Skeletal muscle tissue (tissue), 3 donors: ENCODE measurements at regions not wholly inside any gene's neighbourhood (a gene's known extent, or its start where the extent isn't known, plus 50 kb on each side); places are given as distances from the start of the nearest gene placed in this dataset.

Source experiments
- H3K27ac ChIP-seq: one replicate; pipeline ENCODE4 v1.7.0; 2013; ENCODE audit warnings: mild to moderate bottlenecking, low read depth, low read length, inconsistent platforms
- H3K27me3 ChIP-seq, 3 donors: one replicate each; pipeline ENCODE4 v1.7.0; 2013; ENCODE audit warnings: low read length in 3 of 3; ENCODE audit not compliant: control insufficient read depth in 3 of 3, insufficient read depth in 3 of 3
- H3K36me3 ChIP-seq, 3 donors: one replicate each; pipeline ENCODE4 v1.7.0; 2013; ENCODE audit warnings: low read length in 3 of 3; ENCODE audit not compliant: control insufficient read depth in 3 of 3, insufficient read depth in 3 of 3
- H3K4me1 ChIP-seq, 3 donors: one replicate each; pipeline ENCODE4 v1.7.0; 2013; ENCODE audit warnings: low read length in 3 of 3, mild to moderate bottlenecking in 3 of 3; ENCODE audit not compliant: control insufficient read depth in 3 of 3, insufficient read depth in 3 of 3
- H3K4me3 ChIP-seq, 3 donors: one replicate each; pipeline ENCODE4 v1.7.0; 2013; ENCODE audit warnings: low read length in 3 of 3
- H3K9ac ChIP-seq, 3 donors: one replicate each; pipeline ENCODE4 v1.7.0; 2013; ENCODE audit warnings: low read length in 3 of 3, mild to moderate bottlenecking in 3 of 3, moderate library complexity in 2 of 3, low read depth in 1 of 3
- H3K9me3 ChIP-seq, 3 donors: one replicate each; pipeline ENCODE4 v1.7.0; 2013; ENCODE audit warnings: low read length in 3 of 3; ENCODE audit not compliant: control insufficient read depth in 3 of 3
- donor health status: Osteomylitis.

DNA sequence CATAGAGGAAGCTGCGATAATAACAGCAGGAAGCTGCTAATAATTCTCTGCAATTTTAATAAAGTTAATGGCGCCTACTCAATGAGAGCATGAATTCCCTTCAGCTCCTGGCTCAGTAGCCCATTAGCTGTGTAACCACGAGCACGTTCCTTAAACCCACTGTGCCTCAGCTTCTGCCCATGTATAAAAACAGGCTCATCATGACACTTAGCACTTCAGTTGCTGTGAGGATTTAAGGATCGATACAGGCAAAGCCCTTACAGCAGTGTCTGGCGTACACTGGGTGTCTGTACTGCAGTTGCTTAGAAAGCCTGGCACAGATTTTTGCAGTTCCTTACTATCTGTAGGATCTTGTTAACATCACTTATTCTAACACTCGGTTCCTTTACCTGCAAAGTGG lies 673.4 kb upstream of the ARGLU1 start:
- H3K4me3 ChIP-seq: no peak overlapping the region
- H3K9me3 ChIP-seq: no peaks in the 10 kb centered on the region
- no peak overlapping the region for H3K27ac ChIP-seq
- H3K4me1 ChIP-seq: no peaks in the 10 kb centered on the region
- H3K27me3 ChIP-seq: no peaks in the 10 kb centered on the region
- H3K9ac ChIP-seq: no peak overlapping the region
- H3K36me3 ChIP-seq: no peaks in the 10 kb centered on the region

DNA sequence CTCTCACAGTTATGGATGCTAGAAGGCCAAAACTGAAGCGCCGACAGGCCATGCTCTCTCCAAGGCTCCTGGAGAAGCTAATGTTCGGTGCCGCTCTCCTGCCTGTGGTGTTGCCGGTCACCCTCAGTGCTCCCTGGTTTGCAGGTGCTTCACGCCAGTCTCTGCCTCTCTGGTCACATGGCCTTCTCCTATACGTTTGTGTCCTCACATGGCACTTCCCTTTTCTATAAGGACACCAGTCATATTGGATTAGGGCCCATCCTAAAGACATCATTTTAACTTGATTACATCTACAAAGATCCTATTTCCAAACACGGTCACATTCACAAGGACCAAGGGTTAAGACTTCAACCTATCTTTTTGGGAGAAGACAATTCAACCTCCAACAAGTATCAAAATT lies 671.3 kb upstream of the ARGLU1 start:
- H3K27me3 ChIP-seq: no peaks in the 10 kb centered on the region
- no peak overlapping the region for H3K27ac ChIP-seq
- no peak overlapping the region for H3K4me3 ChIP-seq
- no peaks in the 10 kb centered on the region for H3K36me3 ChIP-seq
- H3K9ac ChIP-seq: no peak overlapping the region
- H3K9me3 ChIP-seq: no peaks in the 10 kb centered on the region
- H3K4me1 ChIP-seq: no peaks in the 10 kb centered on the region

DNA sequence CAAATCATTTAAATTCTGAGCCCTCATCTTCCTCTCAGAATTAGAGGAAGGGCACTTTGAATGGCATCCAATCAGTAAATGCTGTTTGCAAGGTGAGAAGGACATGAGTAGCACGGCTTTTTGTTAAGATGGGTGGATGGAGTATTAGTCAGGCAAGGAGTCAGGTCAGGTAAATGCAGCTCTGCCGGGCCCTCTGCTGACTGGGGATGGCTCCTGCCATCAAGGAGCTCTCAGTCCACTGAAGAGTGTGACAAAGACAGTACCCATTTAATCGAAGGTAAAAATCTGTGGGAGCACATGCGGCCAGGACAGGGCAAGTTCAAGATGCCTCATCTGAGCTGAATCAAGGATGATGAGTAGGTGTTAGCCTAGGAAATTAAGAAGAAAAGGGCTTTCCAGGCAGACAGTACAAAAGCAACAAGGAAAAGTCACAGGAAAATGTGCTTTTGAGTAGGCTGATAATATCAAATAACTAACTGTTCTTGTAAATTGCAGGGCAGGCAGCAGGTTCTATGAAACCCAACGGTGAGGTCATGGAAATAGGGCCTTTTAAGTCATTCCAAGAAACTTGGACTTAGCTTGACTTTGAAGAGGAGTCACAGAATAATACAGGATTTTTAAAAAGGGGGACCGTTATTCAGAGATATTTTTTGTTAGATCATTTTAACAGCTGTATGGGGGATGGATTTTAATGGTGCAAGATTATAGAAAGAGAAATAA lies 670.5 kb upstream of the ARGLU1 start:
- H3K9ac ChIP-seq: no peak overlapping the region

DNA sequence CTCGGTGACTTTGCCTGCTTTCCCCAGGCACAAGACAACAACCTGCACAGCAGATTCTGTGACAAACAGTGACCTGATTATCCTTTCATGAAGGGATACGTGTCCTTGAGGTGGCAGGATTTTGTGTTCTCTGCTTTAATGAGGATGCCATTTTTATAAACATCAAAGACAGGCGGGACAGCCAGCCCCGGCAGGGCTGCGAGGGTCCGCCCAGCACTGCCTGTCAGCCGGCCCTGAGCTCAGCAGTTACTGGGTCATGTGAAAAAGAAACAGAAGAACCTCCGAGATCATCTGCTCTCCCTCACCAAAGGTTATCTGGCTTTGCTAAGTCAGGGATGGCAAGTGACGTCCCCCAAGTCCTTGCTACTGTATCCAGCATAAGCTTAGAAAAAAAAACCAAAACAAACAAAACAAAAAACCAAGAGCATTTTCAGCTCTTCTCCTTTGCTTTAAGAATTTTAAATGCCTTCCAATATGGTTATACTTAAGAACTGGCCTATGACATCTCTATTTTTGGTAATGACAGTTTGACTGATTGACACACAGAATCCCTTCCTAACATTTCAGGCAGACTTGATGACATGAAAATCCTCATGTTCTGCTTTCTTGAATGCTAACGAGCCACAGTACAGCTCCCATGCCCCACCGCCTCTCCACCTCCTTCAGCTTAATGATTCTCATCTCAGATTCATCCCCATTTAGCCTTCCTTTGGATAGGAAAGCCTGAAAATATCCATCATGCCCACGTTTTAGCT lies 666.6 kb upstream of the ARGLU1 start:
- no peak overlapping the region for H3K27ac ChIP-seq
- no peaks in the 10 kb centered on the region for H3K36me3 ChIP-seq
- no peak overlapping the region for H3K9ac ChIP-seq
- no peaks in the 10 kb centered on the region for H3K27me3 ChIP-seq
- H3K4me1 ChIP-seq: no peaks in the 10 kb centered on the region
- H3K4me3 ChIP-seq: no peak overlapping the region
- no peaks in the 10 kb centered on the region for H3K9me3 ChIP-seq

More for the DNA sequence above, 670.5 kb upstream of the ARGLU1 start:
- Histone ChIP-seq H3K36me3 (no peaks in the 10 kb centered on the region), H3K4me1 (no peaks in the 10 kb centered on the region), H3K27ac (no peak overlapping the region), H3K9me3 (no peaks in the 10 kb centered on the region), H3K4me3 (no peak overlapping the region), H3K27me3 (no peaks in the 10 kb centered on the region)

DNA sequence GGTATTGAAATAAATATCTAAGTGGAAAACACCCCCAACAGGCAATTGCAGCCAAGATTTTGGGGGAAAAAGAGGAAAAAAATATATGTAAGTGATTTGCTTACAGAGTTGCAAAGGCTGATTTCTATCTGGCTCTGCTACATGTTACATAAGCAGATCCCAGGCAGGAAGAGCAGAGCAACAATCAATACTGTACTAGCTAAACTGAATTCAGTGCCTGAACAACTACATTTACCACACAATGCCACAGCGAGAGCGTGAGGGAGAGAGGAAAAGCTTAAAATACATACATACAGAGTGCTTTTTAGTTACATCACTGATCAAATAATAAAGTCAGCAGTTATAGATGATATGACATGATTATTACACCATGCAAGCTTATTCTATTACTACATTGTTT lies 665.6 kb upstream of the ARGLU1 start:
- Histone ChIP-seq H3K27me3 (no peaks in the 10 kb centered on the region), H3K4me1 (no peaks in the 10 kb centered on the region), H3K9ac (no peak overlapping the region), H3K27ac (no peak overlapping the region), H3K4me3 (no peak overlapping the region), H3K36me3 (no peaks in the 10 kb centered on the region), H3K9me3 (no peaks in the 10 kb centered on the region)

DNA sequence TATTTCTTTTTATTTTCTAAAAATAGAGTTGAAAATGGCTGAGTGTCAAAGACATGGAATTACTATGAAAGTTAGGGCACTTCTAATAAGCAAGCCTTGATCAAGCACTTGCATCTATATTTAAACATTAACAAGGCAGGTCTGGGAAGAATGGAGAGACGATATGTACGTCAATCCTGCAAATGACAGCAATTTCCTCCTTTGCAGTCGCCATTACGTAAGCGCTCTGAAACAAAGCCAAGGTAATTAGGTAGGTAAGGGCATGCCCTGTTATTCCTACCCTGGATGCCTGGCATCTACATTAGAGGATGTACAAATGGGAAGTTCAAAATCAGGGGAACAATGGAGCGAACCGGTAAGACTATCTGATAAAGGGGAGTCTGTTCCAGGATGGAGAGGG lies 664.0 kb upstream of the ARGLU1 start:
- no peaks in the 10 kb centered on the region for H3K9me3 ChIP-seq
- no peaks in the 10 kb centered on the region for H3K27me3 ChIP-seq
- H3K9ac ChIP-seq: no peak overlapping the region

DNA sequence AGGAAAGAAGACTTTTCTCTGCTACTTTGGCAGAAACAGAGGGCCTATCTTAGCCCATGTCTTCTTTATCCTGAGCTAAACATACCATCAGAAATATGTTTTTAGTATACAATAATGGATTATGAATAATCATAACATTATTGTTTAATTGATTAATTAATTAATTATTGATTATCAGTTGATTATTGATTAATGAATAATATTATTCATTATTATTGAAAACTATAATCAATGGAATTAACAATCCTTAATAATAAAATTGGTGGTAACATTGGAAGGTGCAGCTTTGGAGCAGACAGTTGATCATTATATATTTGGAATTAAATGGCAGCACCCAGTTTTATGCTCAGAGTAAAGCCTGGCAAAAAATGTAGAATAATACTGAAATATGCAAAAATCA lies 655.9 kb upstream of the ARGLU1 start:
- no peaks in the 10 kb centered on the region for H3K9me3 ChIP-seq
- H3K9ac ChIP-seq: no peak overlapping the region
- no peaks in the 10 kb centered on the region for H3K36me3 ChIP-seq
- no peak overlapping the region for H3K4me3 ChIP-seq
- no peak overlapping the region for H3K27ac ChIP-seq
- H3K27me3 ChIP-seq: no peaks in the 10 kb centered on the region
- H3K4me1 ChIP-seq: no peaks in the 10 kb centered on the region

More for the DNA sequence above, 664.0 kb upstream of the ARGLU1 start:
- Histone ChIP-seq H3K36me3 (no peaks in the 10 kb centered on the region), H3K27ac (no peak overlapping the region), H3K4me3 (no peak overlapping the region), H3K4me1 (no peaks in the 10 kb centered on the region)

DNA sequence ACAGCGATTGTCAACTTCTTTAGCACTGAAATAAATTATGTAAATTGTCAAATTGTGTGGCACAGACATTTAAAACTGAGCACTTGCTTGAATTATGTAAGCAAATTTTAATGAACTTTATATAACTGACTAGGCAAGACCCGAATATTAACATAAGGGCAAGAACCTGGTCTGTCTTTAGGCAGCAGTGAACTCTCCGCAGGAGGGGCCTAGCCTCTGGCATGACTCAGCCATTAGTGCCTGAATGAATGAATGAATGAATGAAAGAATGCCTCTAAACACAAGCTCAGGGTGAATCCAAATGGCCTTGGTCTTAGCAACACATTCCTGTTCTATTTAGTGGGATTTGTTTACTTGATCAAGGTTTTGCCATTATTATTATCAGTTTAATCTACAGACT lies 654.7 kb upstream of the ARGLU1 start:
- Histone ChIP-seq H3K4me3 (no peak overlapping the region), H3K4me1 (no peaks in the 10 kb centered on the region), H3K27ac (no peak overlapping the region), H3K27me3 (no peaks in the 10 kb centered on the region), H3K36me3 (no peaks in the 10 kb centered on the region), H3K9ac (no peak overlapping the region), H3K9me3 (peaks cover 0 to 4% (median 0%) of the 10 kb centered on the region in 3 donors)

DNA sequence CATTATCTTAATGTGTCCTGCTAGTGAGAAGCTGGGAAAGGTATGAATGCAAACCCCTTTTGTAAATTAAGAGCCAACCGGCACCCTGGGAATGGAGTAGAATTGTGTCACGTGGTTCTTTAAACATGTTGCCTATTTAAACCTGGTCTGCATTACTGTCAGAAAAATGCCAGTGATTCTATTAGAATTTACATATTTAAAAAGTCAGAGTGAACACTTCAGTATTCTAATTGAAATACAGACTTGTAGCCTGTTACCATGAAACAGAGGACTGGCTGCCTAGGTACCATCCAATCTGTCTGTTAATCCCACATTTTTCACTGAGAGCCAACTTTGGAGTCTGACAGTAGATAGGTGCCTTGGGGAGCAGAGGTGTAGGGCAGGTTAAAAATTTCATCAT lies 652.3 kb upstream of the ARGLU1 start:
- Histone ChIP-seq H3K27me3 (no peaks in the 10 kb centered on the region), H3K27ac (no peak overlapping the region), H3K9me3 (peaks cover 0 to 4% (median 0%) of the 10 kb centered on the region in 3 donors), H3K4me1 (no peaks in the 10 kb centered on the region), H3K4me3 (no peak overlapping the region), H3K36me3 (no peaks in the 10 kb centered on the region), H3K9ac (no peak overlapping the region)

DNA sequence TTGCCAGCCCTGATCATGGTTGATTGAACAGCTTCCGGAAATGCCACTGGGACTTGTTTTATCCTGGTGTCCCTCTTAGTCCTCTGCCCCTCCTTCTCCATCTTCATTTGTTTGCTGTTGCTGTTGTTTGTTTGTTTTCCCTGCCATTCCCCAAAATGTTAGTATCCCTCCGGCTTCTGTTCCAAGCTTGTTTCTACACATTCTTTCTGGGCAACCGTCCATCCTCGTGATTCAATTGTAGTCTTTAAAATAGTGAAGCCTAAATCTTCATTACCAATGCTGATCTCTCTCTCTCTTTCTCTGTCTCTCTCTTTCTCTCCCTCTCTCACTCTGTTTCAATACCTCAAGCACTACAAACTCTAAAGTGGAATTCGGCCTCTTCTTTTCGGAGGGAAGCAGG lies 649.3 kb upstream of the ARGLU1 start:
- H3K4me1 ChIP-seq: no peaks in the 10 kb centered on the region
- H3K9me3 ChIP-seq: peaks cover 0 to 4% (median 0%) of the 10 kb centered on the region in 3 donors

More for the DNA sequence above, 649.3 kb upstream of the ARGLU1 start:
- H3K4me3 ChIP-seq: no peak overlapping the region
- no peaks in the 10 kb centered on the region for H3K36me3 ChIP-seq
- H3K27ac ChIP-seq: no peak overlapping the region
- H3K9ac ChIP-seq: no peak overlapping the region
- H3K27me3 ChIP-seq: no peaks in the 10 kb centered on the region
